GM21526 (cell line): ENCODE measurements at regions not wholly inside any gene's neighbourhood (a gene's known extent, or its start where the extent isn't known, plus 50 kb on each side); places are given as distances from the start of the nearest gene placed in this dataset.

Experiments used
- ATAC-seq: cut with Tn5 transposase; IDR thresholded peaks from one replicate; pipeline ENCODE4 v1.9.1; 2021; ENCODE audit warnings: moderate library complexity; ENCODE audit not compliant: unreplicated experiment, low FRiP score

DNA sequence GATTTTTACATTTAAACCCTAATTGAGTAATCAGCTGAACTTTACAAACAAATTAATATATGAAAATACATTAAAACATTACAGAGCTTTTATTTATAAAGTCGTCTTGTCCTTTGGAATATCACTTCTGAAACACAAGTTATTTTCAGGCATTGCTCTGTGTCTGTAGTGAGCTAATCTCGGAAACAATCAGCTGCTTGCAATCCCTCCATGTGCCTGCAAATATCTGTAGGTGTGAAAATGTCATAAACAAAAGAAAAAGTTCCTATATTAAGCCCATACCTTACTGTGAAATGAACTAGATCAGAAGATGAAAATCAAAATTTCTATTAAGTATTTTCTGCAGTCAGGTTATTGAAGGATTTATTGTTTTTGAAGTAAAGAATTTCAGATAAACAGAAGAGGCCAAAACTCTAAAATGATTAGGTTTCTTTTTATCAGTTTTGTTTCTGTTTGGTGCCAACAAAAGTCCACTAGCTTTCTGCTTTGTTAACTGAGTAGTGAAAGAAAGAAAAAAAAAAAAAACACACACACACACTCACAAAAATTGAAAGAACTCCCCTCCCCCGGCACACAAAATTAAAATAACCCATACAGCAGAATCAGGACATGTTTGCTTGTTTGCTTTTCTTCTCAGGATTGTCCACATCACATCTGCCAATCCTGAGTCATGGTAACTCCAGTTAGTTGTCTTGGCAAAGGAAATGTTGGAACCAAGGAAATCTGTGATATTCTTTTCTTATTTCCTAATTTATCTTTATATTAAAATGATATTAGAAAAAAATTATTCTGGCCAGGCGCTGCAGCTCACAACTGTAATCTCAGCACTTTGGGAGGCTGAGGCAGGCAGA lies 627.0 kb upstream of the SLC39A10 start:
- no peak for ATAC-seq

DNA sequence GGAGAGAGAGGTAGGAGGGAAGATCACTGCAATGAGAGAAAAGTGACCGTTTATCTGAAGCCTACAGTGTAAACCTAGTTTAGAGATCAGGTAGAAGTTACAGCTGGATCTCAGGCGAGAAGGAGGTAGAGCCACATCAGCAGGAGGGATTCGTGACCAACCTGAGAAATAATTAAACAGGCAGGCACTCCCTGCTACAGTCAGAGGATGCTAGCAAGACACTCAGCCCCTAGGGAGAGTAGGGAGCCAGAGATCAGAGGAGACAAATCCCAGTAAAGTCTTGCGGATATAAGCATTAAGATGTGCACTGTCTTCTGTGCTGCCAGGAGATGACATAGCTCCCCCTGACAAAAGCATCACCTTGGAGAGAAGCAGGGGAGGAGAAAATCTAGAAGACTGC lies 629.1 kb upstream of the SLC39A10 start:
- ATAC-seq: no peak

DNA sequence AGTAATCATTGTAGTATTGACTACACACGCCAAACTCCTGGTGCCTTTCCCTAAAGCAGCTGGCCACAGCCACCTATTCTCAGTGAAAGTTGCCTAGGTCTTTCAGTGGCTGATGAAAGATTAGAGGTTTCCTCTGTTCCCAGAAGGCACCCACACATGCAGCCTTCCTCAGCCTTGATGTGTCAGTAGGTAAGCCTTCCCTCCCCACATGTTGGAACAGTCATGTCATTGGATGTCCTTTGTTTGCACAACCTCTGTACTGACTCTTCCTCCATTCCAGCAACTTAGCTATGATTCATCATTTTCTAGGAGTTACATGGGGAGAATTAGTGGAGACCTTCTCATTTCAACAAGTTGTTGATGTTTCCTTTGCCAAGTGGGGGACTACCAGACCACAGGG lies 630.8 kb upstream of the SLC39A10 start:
- ATAC-seq: no peak

DNA sequence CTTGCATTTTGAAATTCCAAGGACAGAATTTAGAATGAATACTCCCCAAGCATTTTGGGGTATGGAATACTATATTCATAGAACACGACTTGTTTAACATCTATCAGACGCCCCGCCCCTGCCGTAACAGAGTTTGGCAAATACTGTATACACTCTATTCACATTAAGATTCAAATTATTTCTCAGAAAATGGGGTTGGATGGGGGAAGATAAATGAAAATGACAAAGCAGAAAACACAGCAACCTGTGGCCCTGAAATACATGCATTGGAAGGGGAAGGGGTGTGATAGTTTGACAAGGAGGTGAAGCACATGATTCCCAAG lies 634.6 kb upstream of the SLC39A10 start:
- ATAC-seq: no peak

- peak; percentile 91 for ATAC-seq
These were observed 635.1 kb upstream of the SLC39A10 start for GRCh38 chr2:195021711-195022507.

- ATAC-seq: no peak
These were observed 638.6 kb upstream of the SLC39A10 start for GRCh38 chr2:195018462-195018861.

- no peak for ATAC-seq
These were observed 639.1 kb upstream of the SLC39A10 start for GRCh38 chr2:195017890-195018289.

GRCh38 chr2:195016841-195017240 lies 640.2 kb upstream of the SLC39A10 start:
- no peak for ATAC-seq

DNA sequence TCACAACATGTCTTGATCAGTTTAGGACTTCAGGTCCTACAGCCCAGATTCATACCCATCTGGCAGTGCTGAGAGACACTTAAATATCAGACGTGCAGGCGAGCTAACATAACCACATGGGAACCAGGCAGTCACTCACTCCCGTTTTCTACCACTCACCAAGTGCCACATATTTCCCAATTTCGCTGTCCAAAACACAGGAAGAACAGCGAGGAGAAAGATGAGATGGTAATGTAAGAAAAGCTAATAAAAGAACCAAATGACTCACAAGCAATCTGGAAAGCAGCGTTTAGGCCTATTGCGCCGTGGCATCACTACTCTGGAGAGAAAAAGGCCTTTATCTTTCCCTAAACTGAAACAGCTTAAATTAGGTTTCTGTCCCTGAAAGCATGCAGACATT lies 647.8 kb upstream of the SLC39A10 start:
- no peak for ATAC-seq

- no peak for ATAC-seq
These were observed 650.2 kb upstream of the SLC39A10 start for GRCh38 chr2:195006856-195007255.

GRCh38 chr2:195003881-195004471 lies 653.0 kb upstream of the SLC39A10 start:
- no peak for ATAC-seq

- ATAC-seq: no peak
These were observed 655.1 kb upstream of the SLC39A10 start for GRCh38 chr2:195001924-195002323.

DNA sequence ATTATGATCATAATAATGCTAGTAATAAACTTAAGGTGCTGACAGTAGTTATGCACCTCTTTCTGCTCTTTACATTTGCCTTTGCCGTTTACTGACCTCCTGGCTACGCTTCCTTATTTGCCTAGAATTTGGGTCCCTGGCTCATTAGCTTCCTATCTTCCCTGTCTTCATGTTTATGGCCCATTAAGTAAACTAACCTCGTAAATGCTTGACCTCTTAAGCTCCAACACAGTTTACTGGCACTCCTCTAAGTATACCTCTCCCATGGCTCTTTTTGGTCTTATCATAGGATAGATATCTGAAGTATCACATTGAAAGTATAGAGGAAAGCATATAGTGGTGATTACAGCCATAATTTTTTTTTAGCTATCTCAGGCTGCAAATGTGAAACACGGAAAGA lies 657.3 kb upstream of the SLC39A10 start:
- ATAC-seq: no peak

GRCh38 chr2:194992648-194993047 lies 664.4 kb upstream of the SLC39A10 start:
- no peak for ATAC-seq

DNA sequence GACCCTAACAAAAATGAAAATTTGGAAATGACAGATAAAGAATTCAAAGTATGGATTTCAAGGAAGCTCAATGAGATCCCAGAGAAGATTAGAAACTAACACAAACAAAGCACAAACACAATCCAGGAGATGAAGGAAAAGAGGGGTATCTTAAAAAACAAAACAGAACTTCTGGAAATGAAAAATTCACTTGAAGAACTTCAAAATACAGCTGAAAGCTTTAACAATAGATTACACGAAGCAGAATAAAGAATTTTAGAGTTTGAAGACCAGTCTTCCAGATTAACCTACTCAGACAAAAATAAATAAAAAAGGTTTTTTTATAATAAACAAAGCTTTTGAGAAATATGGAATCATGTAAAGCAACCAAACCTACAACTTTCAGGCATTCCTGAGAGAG lies 671.8 kb upstream of the SLC39A10 start:
- no peak for ATAC-seq

DNA sequence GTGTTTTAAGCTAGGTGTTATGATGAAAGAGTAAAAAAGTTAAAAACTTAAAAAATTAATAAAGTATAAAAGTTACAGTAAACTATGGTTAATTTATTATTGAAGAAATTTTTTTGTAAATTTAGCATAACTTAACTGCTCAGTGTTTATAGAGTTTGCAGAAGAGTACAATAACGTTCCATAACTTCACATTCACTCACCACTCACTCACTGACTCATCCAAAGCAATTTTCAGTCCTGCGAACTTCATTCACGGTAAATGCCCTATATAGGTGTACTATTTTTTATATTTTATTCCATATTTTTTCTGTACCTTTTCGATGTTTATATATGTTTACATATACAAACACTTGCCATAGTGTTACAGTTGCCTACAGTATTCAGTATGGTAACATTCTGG lies 694.8 kb upstream of the SLC39A10 start:
- no peak for ATAC-seq

- no peak for ATAC-seq
These were observed 702.8 kb upstream of the SLC39A10 start for GRCh38 chr2:194954218-194954617.

DNA sequence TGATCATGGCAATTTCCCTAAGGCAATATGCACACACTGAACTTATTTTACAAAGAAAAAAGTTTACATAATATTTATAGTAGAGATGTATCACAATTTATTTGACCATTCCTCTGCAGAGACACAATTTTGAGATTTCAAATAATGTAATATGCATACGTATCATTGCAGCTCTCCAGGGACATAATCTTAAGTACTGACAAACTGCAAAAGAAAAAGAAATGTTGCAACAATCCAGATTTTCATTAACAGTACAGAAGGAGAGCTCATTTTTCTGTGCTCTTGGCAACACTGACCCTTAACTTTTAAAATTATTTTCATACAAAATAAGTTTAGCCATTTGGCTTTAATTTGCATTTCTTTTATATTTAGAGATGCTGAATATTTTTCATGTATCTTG lies 710.2 kb upstream of the SLC39A10 start:
- ATAC-seq: no peak

DNA sequence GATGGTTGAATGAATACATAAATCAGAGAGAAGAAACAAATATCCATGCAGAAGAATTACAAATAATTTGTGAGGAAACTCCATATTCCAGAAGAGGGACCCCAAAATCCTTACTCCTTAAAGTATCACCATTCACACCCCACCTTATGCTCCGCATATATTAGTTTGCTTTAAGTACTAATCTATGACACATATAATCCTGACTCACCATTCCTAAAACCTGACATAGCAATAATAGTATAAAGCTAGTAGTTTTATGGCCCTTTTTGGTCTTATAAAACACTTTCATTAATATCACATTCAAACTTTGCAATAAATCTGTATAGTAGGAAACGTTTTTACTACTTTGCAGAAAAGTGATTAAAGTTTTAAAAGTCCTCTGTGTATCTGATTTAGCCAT lies 719.0 kb upstream of the SLC39A10 start:
- no peak for ATAC-seq

DNA sequence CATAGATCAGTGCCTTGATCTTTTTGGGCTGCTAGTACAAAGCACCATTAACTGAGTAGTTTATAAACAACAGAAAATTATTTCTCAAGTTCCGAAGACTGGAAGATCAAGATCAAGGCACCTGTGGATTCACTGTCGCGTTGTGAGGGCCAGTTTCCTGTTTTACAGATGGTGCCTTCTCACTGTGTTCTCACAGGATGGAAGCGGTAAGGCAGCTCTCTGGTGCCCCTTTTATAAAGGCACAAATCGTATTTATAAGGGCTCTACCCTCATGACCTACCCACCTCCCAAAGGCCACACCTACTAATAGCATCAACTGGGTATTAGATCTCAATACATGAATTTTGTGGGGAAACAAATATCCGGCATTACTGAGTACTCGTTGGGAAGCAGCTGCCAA lies 729.5 kb upstream of the SLC39A10 start:
- no peak for ATAC-seq

DNA sequence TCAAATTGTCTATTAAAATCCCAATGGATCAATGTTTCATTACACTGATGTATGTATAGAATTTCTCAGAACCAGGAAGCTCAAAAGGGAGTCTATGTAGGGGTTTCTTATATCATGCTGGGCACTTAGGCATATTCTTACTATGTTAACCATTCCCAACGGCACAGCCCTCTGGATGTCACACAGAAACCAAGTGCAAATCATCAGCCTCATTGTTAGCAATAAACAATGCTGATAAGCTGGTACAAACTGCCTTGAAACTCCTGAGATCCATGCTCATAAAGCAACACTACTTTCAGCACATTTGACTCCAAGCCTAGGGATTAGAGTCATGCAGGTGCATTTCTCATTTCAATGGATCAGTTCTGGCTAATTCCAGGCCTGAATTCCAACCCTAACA lies 730.2 kb upstream of the SLC39A10 start:
- ATAC-seq: no peak

- ATAC-seq: no peak
These were observed 731.3 kb upstream of the SLC39A10 start for GRCh38 chr2:194925742-194926141.
